D721Med (cell line): ENCODE measurements at regions not wholly inside any gene's neighbourhood (a gene's known extent, or its start where the extent isn't known, plus 50 kb on each side); places are given as distances from the start of the nearest gene placed in this dataset.
"Not testable (repeated sequence)": the region's sequence is repeated elsewhere in the genome, so short reads cannot be mapped to it uniquely, and the experiment has no call there.

Source experiments
- DNase-seq: peaks from one replicate; pipeline ENCODE4 v3.0.0; 2011; ENCODE audit warnings: low spot score; ENCODE audit not compliant: insufficient read length
- FAIRE-seq: peaks from 2 replicates; lab custom pipeline; 2011; peaks lifted over from hg19 to GRCh38; lab: Jason Lieb, UNC
- CTCF ChIP-seq: IDR thresholded peaks from 2 replicates; pipeline ENCODE4 v1.5.1; 2012; ENCODE audit warnings: mild to moderate bottlenecking, control low read depth; ENCODE audit not compliant: insufficient read depth; ENCODE audit errors: missing control alignments

DNA sequence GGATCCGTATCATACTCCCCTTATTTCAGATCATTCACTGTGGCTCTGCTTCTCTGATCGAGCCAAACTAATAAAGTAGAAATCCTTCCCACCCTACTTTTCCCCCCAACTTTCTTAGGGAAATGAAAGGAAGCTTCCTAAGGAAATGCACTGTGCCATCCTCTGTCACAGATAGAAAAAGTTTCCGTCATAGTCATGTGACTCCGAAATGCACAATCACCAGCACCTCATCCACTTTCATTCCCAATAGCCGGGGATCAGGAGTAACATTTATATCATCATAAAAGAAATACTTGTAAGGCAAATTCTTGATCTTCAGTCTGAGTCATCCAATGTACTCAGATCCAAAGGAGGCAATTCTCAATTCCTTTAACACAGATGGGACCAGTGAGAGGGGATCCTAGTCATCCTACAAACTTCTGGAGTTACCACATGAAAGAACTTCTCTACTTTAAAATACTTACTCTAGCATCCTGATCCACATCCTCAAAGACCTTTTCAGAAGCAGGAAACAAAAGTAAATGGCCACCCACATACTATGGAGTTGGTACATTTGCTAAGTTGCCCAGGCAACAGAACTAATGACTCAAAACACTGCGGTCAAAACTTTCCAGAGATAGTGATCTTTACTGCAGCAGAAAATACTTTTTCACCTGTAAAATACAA lies 97.8 kb upstream of the ZC3H11B start:
- TF ChIP-seq CTCF, result no peak
- no peak for DNase-seq
- FAIRE-seq, result no peak

GRCh38 chr1:219708919-219709543 lies 96.1 kb upstream of the ZC3H11B start:
- FAIRE-seq, result no peak
- no peak for DNase-seq
- TF ChIP-seq CTCF, result no peak

DNA sequence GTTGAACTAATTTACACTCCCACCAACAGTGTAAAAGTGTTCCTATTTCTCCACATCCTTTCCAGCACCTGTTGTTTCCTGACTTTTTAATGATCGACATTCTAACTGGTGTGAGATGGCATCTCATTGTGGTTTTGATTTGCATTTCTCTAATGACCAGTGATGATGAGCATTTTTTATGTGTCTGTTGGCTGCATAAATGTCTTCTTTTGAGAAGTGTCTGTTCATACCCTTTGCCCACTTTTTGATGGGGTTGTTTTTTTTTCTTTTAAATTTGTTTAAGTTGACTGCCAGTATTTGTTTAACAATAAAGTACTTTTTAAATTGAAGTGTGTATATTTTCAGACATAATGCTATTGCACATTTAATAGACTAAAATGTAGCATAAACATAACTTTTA lies 95.0 kb upstream of the ZC3H11B start:
- FAIRE-seq, result not testable (repeated sequence)

GRCh38 chr1:219704331-219704730 lies 91.4 kb upstream of the ZC3H11B start:
- FAIRE-seq, DNase-seq: not testable (repeated sequence)

More for the DNA sequence above, 95.0 kb upstream of the ZC3H11B start:
- not testable (repeated sequence) for DNase-seq

DNA sequence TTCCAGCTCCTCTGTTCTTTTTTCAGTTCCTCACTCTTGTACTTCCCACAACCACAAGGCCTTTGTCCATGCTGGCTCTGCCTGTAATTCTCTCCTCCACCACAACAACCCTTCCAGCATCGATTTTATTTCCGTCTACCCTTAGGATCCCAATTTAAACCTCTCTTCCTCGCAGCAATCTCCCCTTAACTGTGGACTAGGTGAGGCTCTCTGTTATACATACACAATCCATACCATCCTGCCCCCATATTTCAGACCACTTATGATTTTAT lies 90.4 kb upstream of the ZC3H11B start:
- TF ChIP-seq CTCF, result no peak
- no peak for DNase-seq
- FAIRE-seq, result no peak

DNA sequence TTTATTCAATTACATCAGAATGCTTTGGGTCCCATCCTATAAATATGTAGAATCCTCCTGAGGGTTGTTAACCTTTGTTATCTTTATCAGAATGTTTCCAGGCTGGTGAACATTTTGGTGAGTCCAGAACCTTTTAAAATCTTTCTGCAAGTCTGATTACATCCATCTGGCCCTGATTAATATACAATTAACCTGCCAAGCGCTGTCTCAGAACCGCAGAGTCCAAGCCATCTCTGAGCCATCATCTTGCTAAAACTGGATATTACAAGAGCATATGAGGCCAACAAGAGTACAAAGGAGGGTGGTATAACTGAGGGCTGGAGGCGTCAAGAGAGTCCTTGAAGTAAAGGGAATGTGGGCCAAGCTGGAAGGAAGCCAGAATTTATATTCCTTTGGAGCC lies 88.6 kb upstream of the ZC3H11B start:
- FAIRE-seq (no peak), DNase-seq (no peak)
- TF ChIP-seq CTCF, result no peak

GRCh38 chr1:219699870-219700269 lies 87.0 kb upstream of the ZC3H11B start:
- FAIRE-seq, result peak; percentile 55
- no peak for TF ChIP-seq CTCF
- DNase-seq, result no peak

DNA sequence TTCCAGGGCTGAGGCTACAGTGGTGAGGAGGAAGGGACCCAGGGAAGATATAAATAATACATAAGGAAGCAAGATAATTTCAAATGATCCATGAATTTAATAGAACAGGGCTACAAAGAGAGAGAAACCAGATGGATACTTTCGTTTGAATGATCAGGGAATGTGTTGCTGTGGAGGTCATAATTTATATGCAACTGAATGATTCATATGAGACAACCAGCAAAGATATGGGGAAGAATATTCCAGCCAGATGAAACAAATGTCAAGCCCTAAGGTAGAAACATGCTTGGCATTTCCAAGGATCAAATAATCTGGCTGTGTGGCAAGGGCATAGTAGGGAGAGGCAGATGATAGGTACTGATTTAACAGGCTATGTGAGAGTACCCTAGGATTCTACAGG lies 84.8 kb upstream of the ZC3H11B start:
- FAIRE-seq (no peak), DNase-seq (no peak)
- TF ChIP-seq CTCF, result no peak
